Upper lobe of left lung (tissue), 6 donors: ENCODE measurements at regions not wholly inside any gene's neighbourhood (a gene's known extent, or its start where the extent isn't known, plus 50 kb on each side); places are given as distances from the start of the nearest gene placed in this dataset.

Source experiments
- ATAC-seq, 2 donors: fragments of 200-7000 bp; cut with Tn5 transposase; one replicate each; pipeline ENCODE4 v1.9.1; 2022; ENCODE audit warnings: mild to moderate bottlenecking in 2 of 2, moderate library complexity in 2 of 2; ENCODE audit not compliant: low FRiP score in 2 of 2
- DNase-seq, 2 donors: peaks; one replicate each; pipeline ENCODE4 v3.0.0-alpha.2; 2019 to 2020
- H3K27ac ChIP-seq, 4 donors: fragments of 200-600 bp; sonication (generic); one replicate each; pipeline ENCODE4 v1.5.1; 2016 to 2019
- H3K27me3 ChIP-seq, 4 donors: fragments of 200-600 bp; sonication (generic); one replicate each; pipeline ENCODE4 v1.5.1; 2017 to 2019
- H3K36me3 ChIP-seq, 4 donors: fragments of 200-600 bp; sonication (generic); one replicate each; pipeline ENCODE4 v1.5.1; 2016 to 2019
- H3K4me1 ChIP-seq, 4 donors: fragments of 200-600 bp; sonication (generic); one replicate each; pipeline ENCODE4 v1.5.1; 2018 to 2019
- H3K4me3 ChIP-seq, 4 donors: fragments of 200-600 bp; sonication (generic); one replicate each; pipeline ENCODE4 v1.5.1; 2017 to 2019; ENCODE audit warnings: mild to moderate bottlenecking in 2 of 4, moderate library complexity in 1 of 4
- H3K9me3 ChIP-seq, 4 donors: fragments of 200-600 bp; sonication (generic); one replicate each; pipeline ENCODE4 v1.5.1; 2018 to 2019
- CTCF ChIP-seq, 6 experiments: fragments of 450-650 bp in 4 of 6; fragments of 200-600 bp in 2 of 6; sonication (generic) in 2 of 6; IDR thresholded peaks; one replicate each; pipeline ENCODE4 v1.5.1; 2016 to 2019; ENCODE audit warnings: antibody characterized with exemption in 6 of 6
- EP300 ChIP-seq, 4 donors: sonication (generic); formaldehyde crosslinking; IDR thresholded peaks; one replicate each; pipeline ENCODE4 v1.5.1; 2017; ENCODE audit warnings: antibody characterized with exemption in 4 of 4, control low read depth in 2 of 4
- POLR2A ChIP-seq, 4 donors: fragments of 450-650 bp; IDR thresholded peaks; one replicate each; pipeline ENCODE4 v1.5.1; 2016 to 2017; ENCODE audit warnings: antibody characterized with exemption in 4 of 4, mild to moderate bottlenecking in 2 of 4
- POLR2AphosphoS5 ChIP-seq, 2 donors: sonication (generic); formaldehyde crosslinking; IDR thresholded peaks; one replicate each; pipeline ENCODE4 v1.5.1; 2017; ENCODE audit warnings: antibody characterized with exemption in 2 of 2
- WGBS, 2 donors: methylation state at CpG; one replicate each; pipeline ENCODE4 v1.1.5; 2017 to 2018; 5-methylcytosine and 5-hydroxymethylcytosine counted together
- donor health status: DM: no; HTN: no; CAD: no; lungs with moderate emphysema.
- donor health status: DM: no; HTN: yes; CAD: no; lungs with severe emphysema.

GRCh38 chr2:176744146-176744545 lies 468.4 kb upstream of the HNRNPA3 start:
- ATAC-seq (no peak), DNase-seq (no peak)
- TF ChIP-seq CTCF (IDR thresholded peaks at IDR 0.05) (no peak), POLR2AphosphoS5 (IDR thresholded peaks at IDR 0.05) (no peak), POLR2A (IDR thresholded peaks at IDR 0.05) (no peak), EP300 (IDR thresholded peaks at IDR 0.05) (no peak)
- H3K27ac ChIP-seq, result no peak overlapping the region
- H3K4me1 ChIP-seq, result no peaks in the 10 kb centered on the region
- H3K27me3 ChIP-seq, result no peaks in the 10 kb centered on the region
- no peaks in the 10 kb centered on the region for H3K36me3 ChIP-seq
- no peaks in the 10 kb centered on the region for H3K9me3 ChIP-seq
- H3K4me3 ChIP-seq, result no peak overlapping the region
- 54 to 61% methylated on average over 4 of the region's 4 CpGs for WGBS, 2 donors

GRCh38 chr2:176745543-176746200 lies 466.9 kb upstream of the HNRNPA3 start:
- 74 to 81% methylated on average over 8 of the region's 8 CpGs for WGBS, 2 donors
- Histone ChIP-seq H3K4me1 (no peaks in the 10 kb centered on the region), H3K27me3 (no peaks in the 10 kb centered on the region), H3K9me3 (no peaks in the 10 kb centered on the region), H3K36me3 (no peaks in the 10 kb centered on the region), H3K27ac (no peak overlapping the region), H3K4me3 (no peak overlapping the region)
- DNase-seq (no peak), ATAC-seq (no peak)
- TF ChIP-seq CTCF (IDR thresholded peaks at IDR 0.05) (no peak), EP300 (IDR thresholded peaks at IDR 0.05) (no peak), POLR2A (IDR thresholded peaks at IDR 0.05) (no peak), POLR2AphosphoS5 (IDR thresholded peaks at IDR 0.05) (no peak)

- Histone ChIP-seq H3K27me3 (no peaks in the 10 kb centered on the region), H3K36me3 (no peaks in the 10 kb centered on the region), H3K27ac (no peak overlapping the region), H3K4me1 (no peaks in the 10 kb centered on the region), H3K4me3 (no peak overlapping the region), H3K9me3 (no peaks in the 10 kb centered on the region)
- ATAC-seq (no peak), DNase-seq (no peak)
- WGBS, 2 donors, result 90 to 91% methylated on average over 7 of the region's 7 CpGs
- TF ChIP-seq EP300 (IDR thresholded peaks at IDR 0.05), result no peak
- no peak for TF ChIP-seq POLR2A (IDR thresholded peaks at IDR 0.05)
- TF ChIP-seq CTCF (IDR thresholded peaks at IDR 0.05), result no peak
- no peak for TF ChIP-seq POLR2AphosphoS5 (IDR thresholded peaks at IDR 0.05)
Measured at GRCh38 chr2:176746411-176746810, 466.2 kb upstream of the HNRNPA3 start.

- DNase-seq (no peak), ATAC-seq (no peak)
- H3K36me3 ChIP-seq, result no peaks in the 10 kb centered on the region
- H3K4me1 ChIP-seq, result no peaks in the 10 kb centered on the region
- H3K27ac ChIP-seq, result no peak overlapping the region
- no peak for TF ChIP-seq EP300 (IDR thresholded peaks at IDR 0.05)
- TF ChIP-seq POLR2A (IDR thresholded peaks at IDR 0.05), result no peak
- TF ChIP-seq CTCF (IDR thresholded peaks at IDR 0.05), result no peak
- no peak for TF ChIP-seq POLR2AphosphoS5 (IDR thresholded peaks at IDR 0.05)
- no peaks in the 10 kb centered on the region for H3K27me3 ChIP-seq
- WGBS, 2 donors, result 71 to 80% methylated on average over 4 of the region's 4 CpGs
- H3K4me3 ChIP-seq, result no peak overlapping the region
- H3K9me3 ChIP-seq, result no peaks in the 10 kb centered on the region
Measured at GRCh38 chr2:176747506-176747905, 465.1 kb upstream of the HNRNPA3 start.

GRCh38 chr2:176747928-176748327 lies 464.7 kb upstream of the HNRNPA3 start:
- Histone ChIP-seq H3K4me1 (no peaks in the 10 kb centered on the region), H3K27me3 (no peaks in the 10 kb centered on the region), H3K4me3 (no peak overlapping the region), H3K36me3 (no peaks in the 10 kb centered on the region), H3K9me3 (no peaks in the 10 kb centered on the region), H3K27ac (no peak overlapping the region)
- no peak for TF ChIP-seq POLR2A (IDR thresholded peaks at IDR 0.05)
- no peak for TF ChIP-seq POLR2AphosphoS5 (IDR thresholded peaks at IDR 0.05)
- TF ChIP-seq CTCF (IDR thresholded peaks at IDR 0.05), result no peak
- WGBS, 2 donors, result 62 to 71% methylated on average over 4 of the region's 4 CpGs
- DNase-seq, result no peak
- ATAC-seq, result no peak
